ENCODE measurements at regions not wholly inside any gene's neighbourhood (a gene's known extent, or its start where the extent isn't known, plus 50 kb on each side); places are given as distances from the start of the nearest gene placed in this dataset.

DNA sequence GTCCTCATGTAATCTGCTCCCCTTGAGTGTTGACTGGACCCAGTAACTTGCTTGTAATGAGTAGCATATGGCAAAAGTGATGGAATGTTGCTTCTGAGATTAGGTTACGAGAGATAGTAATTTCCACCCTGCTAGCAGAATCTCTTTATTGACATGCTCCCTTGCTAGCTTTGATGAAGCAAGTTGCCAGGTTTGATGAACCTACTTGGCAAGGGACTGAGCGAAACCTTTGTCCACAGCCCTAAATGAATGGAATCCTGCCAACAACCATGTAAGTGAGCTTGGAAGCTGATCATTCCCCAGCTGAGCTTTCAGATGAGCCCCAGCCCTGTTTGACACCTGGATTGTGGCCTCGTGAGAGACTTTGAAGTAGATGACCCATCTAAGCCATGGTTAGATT lies 120.8 kb upstream of the PLXNC1 start:
- DNase-seq (ENCODE audit: low read depth, low spot score), result no peak

DNA sequence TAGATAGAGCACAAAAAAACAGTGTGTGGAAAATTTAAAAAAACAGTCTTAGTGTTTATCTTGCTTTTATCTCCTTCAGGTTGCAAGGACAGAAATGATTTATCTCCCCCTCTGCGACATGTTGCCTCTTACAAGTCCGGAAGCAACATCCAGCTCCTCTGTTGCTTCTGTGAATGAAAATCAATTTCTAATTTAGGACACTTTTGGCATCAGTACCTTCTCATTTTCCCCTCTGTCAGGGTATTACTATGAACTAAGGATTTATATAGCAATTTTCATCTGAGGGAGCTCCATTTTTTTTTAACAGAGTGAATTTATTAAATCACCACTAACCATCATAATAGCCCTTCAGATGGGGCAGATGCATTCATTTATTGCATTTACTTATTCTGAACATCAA lies 116.6 kb upstream of the PLXNC1 start:
- DNase-seq (ENCODE audit: low read depth, low spot score), result no peak

DNA sequence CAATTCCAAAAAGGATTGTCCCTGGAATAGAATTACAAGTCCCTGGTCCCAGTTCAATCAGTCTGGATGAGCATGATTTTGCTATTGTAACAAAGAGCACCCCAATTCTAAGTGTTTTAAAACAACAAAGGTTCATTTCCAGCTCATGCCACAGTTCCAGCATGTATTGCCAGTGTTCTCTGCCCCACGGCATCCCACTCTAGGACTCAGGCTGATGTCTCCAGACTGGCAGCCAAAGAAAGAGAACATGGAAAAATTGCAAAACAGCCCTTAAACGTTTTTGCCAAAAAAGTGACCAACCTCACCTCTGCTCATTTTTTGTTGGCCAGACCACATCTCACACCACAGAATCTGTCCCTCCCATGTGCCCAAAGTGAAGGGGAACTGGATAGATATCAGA lies 116.0 kb upstream of the PLXNC1 start:
- DNase-seq (ENCODE audit: low read depth, low spot score), result no peak

DNA sequence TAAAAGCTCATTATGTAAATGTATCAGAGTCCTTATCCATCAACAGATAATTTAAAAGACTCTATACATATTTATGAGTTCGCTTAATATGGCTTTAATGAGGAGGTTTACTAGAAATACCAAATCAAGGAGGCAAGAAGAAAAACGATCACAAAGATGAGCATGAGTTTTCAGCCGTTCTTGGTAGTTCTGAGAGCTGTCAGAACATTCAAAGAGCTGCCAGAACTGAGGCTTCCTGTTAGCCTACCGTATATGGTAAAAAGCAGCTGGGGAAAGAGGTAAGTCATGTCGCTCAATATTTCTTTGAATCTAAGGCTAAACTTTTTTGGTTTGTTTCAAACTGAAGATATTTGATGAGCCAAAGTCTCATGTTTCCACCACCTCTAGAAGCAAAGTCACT lies 115.3 kb upstream of the PLXNC1 start:
- no peak for DNase-seq (ENCODE audit: low read depth, low spot score)

DNA sequence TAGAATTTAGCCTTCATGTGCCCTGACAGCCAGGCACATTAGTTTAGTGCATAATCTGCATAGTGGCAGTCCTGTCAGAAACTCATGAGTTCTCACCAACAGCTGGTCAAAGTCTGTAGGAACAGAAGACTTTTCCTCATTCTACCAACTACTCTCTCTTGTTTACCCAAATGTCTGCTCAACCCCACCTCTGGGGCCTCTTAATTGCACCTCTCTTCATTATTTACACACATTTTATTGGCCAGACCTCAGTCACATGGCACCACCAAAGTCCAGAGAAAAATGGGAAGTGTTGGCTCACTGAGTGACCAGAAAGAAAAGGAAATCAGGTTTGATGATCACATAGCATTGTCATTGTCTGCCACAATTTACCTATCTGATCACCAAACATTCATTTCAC lies 114.6 kb upstream of the PLXNC1 start:
- DNase-seq (ENCODE audit: low read depth, low spot score), result no peak

DNA sequence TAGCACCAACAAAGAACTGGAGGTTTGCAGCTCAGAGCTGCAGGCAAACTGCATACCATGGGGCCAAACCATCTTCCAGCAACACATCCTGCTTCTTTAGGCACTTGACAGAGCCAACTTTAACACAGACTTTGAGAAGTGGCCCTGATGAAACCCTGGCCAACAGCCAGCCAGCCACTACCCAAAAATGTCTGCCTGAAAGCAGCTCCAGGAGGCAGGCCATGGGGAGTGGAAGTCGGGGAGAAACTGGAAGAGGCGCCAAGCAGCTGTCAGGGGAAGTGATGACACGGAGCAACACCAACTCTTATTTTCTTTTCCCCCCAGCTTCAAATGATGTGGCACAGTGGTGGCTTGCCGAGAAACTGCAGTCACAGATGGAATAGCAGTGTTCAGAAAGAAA lies 110.9 kb upstream of the PLXNC1 start:
- DNase-seq (ENCODE audit: low read depth, low spot score), result no peak

DNA sequence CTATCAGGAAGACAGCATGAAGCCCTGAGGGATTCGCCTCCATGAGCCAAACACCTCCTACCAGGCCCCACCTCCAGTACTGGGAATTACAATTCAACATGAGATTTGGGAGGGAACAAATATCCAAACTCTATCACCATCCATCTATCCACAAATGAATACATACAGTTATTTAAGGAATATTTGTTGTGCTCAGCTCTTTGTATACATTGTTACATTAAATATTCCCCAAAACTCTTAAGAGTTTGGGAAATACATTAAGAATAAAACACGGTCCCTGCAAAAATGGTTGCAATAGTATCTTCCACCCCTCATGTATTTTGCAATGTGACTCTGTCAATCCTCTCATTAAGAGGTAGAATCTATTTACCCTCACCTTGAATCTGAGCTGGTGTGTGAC lies 109.8 kb upstream of the PLXNC1 start:
- DNase-seq (ENCODE audit: low read depth, low spot score), result no peak

DNA sequence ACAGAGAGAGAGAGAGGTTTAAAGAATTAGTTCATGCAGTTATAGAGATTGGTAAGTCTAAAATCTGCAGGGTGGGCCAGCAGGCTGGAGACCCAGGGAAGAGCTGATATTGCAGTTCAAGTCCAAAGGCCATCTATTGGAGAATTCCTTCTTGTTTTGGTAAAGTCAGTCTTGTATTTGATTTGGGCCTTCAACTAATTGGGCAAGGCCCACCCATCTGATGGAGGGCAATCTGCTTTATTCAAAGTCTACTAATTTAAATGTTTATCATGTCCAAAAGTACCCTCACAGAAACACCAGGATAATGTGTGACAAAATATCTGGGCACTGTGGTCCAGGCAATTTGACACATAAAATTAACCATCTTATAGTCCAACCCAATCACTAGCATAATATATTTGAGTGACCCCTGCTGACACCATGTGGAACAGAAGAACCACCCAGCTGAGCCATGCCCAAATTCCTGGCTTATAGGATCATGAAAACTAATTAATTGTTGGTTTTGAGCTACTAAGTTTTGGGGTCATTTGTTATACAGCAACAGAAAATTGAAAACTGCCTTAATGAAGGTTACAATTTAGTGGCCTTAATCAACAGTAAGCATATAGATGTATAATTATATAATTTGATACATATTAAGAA lies 109.1 kb upstream of the PLXNC1 start:
- DNase-seq (ENCODE audit: low read depth, low spot score), result no peak

DNA sequence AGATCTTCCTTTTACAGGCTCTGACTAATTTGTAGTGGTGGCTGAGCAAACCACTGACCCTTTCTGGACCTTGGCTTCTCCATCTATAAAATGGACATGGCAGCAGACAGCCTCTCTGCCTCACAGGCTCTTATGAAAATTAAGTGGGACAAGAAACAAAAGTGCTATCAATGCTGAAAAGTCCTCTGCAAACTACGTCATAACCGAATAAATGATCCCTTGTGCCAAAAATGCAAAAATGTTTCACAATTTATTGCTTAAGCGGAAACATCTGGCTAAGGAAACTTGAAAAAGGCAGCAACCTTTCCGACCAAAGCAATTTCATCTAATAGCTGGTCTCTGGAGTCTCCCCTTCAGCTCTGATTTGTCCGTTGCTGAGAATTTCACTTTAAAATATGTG lies 108.5 kb upstream of the PLXNC1 start:
- DNase-seq (ENCODE audit: low read depth, low spot score), result no peak

DNA sequence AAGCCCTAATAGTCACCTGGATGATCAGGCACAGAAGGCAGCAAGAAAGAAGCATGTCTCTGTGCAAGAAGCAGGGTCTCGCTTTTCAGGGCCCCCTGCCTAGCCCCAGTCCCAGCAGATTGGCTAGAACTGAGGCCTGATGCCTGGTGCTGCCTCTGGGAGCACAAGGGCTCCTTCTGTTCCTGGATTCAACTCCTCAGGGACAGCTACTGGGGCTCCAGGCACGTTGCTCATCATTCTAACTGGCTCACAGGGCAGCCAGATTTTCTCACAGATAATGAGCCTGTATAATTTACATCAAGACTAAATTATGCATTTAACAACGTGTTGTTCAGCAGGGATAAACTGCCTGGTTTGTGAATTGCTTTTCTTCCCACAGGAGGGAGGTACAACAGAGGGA lies 106.5 kb upstream of the PLXNC1 start:
- DNase-seq (ENCODE audit: low read depth, low spot score), result no peak

DNA sequence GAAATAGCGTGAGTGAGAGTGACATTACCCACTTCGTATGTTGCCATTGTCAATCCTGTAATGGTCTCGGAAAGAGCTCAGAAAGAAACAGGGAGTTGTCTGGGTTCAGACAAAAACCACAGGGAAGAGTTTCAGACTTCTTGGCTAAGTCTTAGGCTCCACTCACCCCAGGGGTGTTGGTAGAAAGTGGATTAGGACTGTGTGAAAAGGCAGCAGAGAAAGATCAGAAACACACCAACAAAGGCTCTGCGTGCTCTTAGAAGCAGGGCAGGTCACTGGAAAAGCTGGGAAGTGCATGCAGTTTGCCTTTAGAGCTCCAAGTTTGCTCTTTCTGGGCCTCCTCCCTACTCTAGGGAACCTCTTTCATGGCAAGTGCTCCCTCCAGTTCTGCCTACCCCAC lies 106.1 kb upstream of the PLXNC1 start:
- no peak for DNase-seq (ENCODE audit: low read depth, low spot score)

DNA sequence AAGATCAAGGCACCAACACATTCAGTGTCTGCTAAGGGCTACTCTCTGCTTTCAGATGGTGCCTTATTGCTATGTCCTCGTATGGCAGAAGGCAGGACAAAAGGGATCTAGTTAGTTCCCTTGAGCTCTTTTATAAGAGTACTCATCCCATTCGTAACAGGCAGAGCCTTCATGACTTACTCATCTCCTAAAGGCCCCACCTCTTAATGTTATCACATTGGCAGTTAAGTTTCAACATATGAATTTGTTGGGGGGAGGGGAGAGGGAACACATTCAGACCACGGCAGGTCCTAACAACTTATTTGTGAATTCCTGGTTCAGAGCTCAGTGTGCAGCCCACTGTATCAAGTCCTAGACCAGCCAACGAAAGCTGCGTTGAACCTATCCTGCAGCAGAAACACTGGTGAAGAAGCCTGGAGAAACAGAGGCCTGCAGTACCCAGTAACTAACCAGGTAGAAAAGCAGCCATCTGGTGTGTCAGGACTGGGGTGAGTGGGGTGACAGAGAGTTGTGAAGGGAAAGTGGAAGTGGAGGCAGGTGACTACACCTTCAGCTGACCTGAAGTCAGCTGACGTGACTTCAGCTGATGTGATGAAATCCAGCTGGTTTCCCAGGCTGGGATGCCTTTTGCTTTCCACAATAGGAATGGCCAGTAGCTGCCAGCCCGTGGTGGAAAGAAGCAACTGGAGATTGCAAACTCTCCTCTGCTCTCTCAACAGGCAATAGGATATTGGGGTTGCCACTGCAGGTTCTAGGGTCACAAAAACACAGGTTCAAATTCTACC lies 101.6 kb upstream of the PLXNC1 start:
- DNase-seq (ENCODE audit: low read depth, low spot score), result no peak

DNA sequence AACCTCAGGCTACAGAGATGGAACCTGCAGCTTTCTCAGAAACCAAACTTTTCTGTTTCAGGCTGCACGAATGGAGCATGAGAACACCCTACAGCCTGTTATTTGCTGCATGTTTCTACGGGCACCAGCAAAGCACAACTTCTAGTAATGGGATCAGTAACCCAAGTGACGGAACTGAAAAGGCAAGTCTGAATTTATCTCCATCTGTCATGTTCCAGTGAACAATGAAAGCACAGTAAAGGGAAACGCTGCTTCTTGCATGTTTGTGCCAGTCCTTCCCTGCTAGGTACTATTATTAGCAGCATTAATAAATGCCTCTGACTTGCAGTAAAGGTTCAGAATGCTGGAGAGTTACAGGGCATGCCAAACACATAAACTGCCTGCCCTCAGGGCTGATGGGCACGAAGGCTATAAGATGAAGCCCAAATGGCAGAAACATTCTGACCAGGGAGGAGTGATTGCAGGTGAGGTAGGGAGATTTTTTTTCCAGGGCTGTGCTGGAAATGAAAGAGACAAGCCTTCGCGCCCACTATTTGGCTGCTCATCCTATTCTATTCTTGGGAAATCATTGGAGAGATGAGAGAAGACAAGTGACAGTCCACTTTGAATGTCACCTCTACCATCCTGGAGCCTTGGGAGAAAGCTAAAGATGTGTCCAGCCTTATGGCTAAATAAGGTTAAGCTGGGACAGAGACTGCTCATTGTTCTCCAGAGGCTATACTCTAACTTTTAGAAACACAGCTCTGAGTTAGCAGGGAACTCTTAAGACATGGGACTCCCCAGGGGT lies 100.4 kb upstream of the PLXNC1 start:
- DNase-seq (ENCODE audit: low read depth, low spot score), result no peak

DNA sequence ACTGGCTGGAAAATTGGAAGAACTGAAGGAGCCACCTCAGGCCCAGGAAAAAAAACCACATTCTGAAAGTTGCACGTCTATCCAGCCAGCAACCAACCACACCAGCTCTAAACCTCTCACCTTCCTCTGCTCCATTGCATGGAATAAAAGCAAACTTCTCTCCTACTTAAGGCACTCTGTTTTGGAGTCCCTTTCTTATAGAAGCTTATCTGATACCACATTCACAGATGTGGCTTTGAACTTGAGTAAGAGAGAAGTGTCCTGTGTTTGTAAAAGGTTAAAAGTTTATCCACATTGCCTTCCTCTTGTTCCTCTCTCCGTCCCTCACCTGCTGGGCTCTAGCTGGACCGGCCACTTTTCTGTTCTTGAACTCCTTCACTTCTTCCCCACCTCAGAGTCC lies 99.6 kb upstream of the PLXNC1 start:
- no peak for DNase-seq (ENCODE audit: low read depth, low spot score)

DNA sequence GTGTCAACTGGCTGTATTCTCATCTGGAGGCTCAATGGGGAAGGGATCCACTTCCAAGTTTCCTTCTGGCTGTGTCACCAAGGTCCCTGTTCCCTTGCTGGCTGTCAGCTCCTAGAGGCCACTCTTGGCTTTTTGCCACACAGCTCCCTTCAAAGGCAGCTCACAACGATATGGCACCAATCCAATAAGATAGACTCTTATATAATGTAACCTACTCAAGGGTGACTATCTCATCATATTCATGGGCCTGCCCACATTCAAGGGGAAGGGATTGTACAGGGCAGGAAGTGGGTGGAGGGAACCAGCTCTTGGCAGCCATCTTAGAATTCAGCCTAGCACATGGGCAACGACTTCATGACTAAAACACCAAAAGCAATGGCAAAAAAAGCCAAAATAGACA lies 98.7 kb upstream of the PLXNC1 start:
- no peak for DNase-seq (ENCODE audit: low read depth, low spot score)

DNA sequence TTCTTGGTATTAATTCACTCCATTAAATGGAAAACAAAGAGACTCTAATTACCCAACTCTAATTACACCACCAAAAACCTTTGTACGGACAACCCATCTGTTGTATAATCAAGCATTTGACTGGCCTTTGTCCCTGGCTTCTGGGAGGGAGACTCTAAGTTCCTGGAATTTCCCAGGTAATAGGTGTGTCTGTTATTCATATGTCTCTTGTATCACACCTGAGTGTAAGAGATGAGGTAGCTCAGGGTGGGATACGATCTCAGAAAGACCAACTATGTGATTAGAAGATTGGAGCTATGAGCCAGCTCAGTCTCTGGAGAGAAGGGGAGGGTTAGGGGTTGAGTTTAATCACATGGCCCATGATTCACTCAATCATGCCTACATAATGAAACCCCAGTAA lies 94.7 kb upstream of the PLXNC1 start:
- DNase-seq (ENCODE audit: low read depth, low spot score), result no peak

DNA sequence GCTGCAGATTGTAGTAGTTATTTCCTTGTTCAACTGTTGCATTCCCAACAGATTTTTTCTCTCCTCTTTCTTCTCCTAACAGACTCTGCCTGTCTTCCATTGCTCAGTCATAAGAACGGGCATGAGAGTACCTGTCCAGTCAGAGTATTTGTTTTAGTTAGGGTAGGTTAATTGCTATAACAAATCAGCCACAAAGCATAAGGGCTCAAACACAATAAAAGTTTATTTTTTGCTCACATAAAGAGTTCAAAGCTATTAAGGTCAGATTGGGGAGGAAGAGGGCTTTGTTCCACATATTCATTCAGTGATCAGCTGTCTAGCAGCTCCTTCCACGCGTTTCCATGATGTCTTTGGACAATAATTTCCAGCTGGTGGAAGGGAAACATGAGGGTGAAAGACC lies 92.8 kb upstream of the PLXNC1 start:
- DNase-seq (ENCODE audit: low read depth, low spot score), result no peak

DNA sequence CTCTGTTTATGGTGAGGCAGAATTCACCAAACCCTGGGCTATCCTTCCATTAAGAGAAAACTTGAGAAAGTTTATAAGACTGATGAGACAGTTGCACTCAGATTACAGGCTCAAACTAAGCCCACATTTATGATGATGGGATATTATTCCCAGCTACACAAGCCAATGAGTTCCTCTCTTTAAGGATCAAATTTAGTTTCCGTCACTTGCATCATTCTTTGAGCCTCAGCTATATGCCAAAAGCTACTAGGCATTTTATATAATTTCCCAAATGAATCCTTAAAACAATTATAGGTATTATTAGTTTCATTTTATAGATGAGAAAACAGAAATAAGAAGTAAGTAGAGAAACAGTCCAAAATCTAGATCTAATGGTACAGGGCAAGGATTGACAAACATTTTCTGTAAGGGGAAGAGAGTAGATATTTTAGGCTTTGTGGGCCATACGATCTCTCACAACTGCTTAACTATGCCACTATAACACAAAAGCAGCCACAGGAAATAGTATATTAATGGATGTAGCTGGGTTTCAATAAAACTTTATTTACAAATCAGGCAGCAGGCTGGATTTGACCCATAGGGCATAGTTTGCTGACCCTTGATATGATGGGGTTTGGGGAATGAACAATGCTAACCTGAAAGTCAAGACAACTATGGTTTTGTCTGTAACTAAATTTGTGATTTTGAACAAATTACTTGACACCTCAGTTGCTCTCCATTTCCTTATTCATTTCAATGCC lies 91.8 kb upstream of the PLXNC1 start:
- no peak for DNase-seq (ENCODE audit: low read depth, low spot score)

DNA sequence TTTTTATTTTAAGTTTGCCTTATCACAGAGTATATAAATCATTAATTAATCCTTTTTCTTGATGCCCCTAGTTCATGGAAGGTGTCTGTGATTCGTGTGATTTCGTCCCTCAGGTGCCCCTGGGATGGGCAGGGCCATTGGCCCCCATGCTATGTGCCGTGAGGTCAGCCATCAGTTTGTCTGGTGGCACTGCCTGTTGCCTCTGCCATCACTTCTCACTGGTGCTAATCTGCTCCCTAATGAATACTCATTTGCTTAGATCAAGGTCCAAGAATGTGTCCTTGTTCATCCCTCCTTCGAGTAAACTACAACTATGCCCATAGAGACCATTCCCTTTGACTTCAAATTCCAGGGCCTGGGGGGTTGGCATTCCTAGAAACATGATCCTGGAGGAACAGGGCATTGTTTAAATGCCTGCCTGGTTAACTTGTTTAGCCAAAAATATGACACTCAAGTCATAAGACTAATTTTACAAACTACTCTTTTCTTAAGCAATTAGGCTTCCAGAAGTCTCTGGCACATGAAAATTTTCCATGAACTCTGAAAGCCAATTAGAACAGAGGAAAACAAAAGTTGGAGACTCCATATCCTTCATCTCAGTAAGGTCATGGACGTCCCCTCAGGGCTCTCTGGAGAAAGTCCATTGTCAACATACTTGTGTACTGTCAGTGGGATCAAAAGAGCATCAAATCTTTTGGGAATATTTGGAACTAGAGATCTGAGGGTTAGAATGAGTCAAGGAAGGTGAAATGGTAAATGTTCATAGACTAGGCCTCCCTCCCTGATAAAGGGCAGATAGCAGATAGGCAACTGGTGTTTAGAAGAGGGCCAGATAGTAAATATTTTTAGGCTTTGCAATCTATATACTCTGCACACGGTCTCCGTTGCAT lies 90.9 kb upstream of the PLXNC1 start:
- DNase-seq (ENCODE audit: low read depth, low spot score), result no peak

DNA sequence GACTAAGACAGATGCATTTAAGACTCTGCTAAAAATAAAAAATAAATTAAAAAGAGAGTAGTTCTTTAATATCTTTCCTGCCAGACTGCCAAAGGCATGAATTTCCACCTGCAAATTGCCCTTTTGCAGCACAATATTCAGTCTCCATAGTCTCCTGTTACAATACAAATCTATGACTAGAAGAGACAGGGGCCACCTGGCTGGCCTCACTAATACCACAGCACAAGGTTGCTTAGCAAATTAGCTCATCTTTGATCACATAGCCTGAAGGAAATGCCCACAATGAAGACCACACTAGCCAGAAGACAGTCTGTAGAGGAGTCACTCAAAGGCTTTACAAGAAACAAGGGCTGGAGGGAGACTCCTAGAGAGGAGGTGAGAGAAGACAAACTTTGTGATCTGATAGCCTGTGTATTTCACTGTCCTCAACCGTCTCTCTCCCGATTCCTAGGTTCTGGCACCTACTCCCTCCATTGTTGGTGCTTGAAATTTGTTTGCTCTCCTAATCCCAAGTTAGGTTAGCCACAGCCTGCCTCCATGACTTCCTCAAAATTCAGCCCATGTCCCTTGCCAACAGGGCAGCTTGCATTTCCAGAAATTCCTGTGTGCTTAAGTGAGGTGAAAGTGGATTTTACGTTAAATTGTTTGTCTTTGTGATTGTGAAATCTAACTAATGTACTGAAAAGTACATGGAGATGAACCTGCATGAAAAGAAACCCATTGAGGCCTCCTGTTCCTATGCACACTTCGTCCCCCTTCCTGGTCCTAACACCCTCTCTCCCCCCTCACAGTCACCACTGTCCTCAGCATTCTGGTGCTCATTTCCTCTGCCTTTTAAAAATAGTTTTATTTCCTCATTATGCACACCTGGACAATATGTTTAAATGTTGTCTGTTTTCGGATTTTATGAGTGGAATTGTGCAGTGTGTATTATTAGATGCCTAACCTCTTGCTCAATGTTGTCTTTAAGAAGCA lies 88.7 kb upstream of the PLXNC1 start:
- no peak for DNase-seq (ENCODE audit: low read depth, low spot score)

All from brain pericyte (primary cell).